ENCODE measurements at regions not wholly inside any gene's neighbourhood (a gene's known extent, or its start where the extent isn't known, plus 50 kb on each side); places are given as distances from the start of the nearest gene placed in this dataset.

- TF ChIP-seq USF1 (IDR thresholded peaks at IDR 0.05; ENCODE audit: borderline replicate concordance, low read depth) (no peak), FOXJ3 (CRISPR knock-in tag; IDR thresholded peaks at IDR 0.05) (no peak), SIN3A (IDR thresholded peaks at IDR 0.05; ENCODE audit: borderline replicate concordance, low read depth, low read length) (no peak), SMC3 (IDR thresholded peaks at IDR 0.05; ENCODE audit: low read depth, low read length) (no peak), RXRA (IDR thresholded peaks at IDR 0.05; ENCODE audit: borderline replicate concordance, low read depth) (no peak), MAX (IDR thresholded peaks at IDR 0.05; ENCODE audit: low read depth) (no peak), TEAD4 (IDR thresholded peaks at IDR 0.05; ENCODE audit: borderline replicate concordance, insufficient read depth) (no peak), EZH2phosphoT487 (IDR thresholded peaks at IDR 0.05; ENCODE audit: borderline replicate concordance, low read depth) (no peak), NRF1 (IDR thresholded peaks at IDR 0.05; ENCODE audit: low read depth, low read length) (no peak)
Measured at GRCh38 chr6:54017877-54018276, 93.4 kb upstream of the MLIP start (continued).

- POLR2A ChIA-PET = no interaction called here
- Histone ChIP-seq H3K4me3 (ENCODE audit: low read depth in 2 of 2, low read length in 1 of 2) (no peak overlapping the region), H3K9ac (no peak overlapping the region), H3K4me2 (no peak overlapping the region), H3K79me2 (ENCODE audit: insufficient read depth) (no peaks in the 10 kb centered on the region), H3K27ac (ENCODE audit: low read depth in 2 of 2, low read length in 1 of 2) (no peak overlapping the region), H3K9me2 (no peaks in the 10 kb centered on the region), H3K4me1 (ENCODE audit: control insufficient read depth in 1 of 2, insufficient read depth in 2 of 2, low read depth in 1 of 2, low read length in 1 of 2) (no peaks in the 10 kb centered on the region; a peak in 1 of 4 replicates), H3K36me3 (replicated peaks in 1 of 2; ENCODE audit: control insufficient read depth in 1 of 2, insufficient read depth in 2 of 2, low read length in 1 of 2) (no peaks in the 10 kb centered on the region), H2AFZ (ENCODE audit: low read depth) (no peak overlapping the region), H3F3A (replicated peaks; ENCODE audit: insufficient read depth) (no peaks in the 10 kb centered on the region), H3K9me3 (no peaks in the 10 kb centered on the region), H3K27me3 (ENCODE audit: insufficient read depth) (peaks cover 6% of the 10 kb centered on the region; the same call in 1 of the 2 replicates), H4K20me1 (ENCODE audit: insufficient read depth) (no peaks in the 10 kb centered on the region)
- no peak for DNase-seq
- TF ChIP-seq RXRA (IDR thresholded peaks at IDR 0.05; ENCODE audit: borderline replicate concordance, low read depth) (no peak), NRF1 (IDR thresholded peaks at IDR 0.05; ENCODE audit: low read depth, low read length) (no peak), RCOR1 (IDR thresholded peaks at IDR 0.05; ENCODE audit: low read length) (no peak), RAD21 (IDR thresholded peaks at IDR 0.05; ENCODE audit: low read length) (no peak), TAF1 (IDR thresholded peaks at IDR 0.05; ENCODE audit: borderline replicate concordance, low read depth, low read length) (no peak), JUND (IDR thresholded peaks at IDR 0.05) (no peak), GATA2 (CRISPR knock-in tag; IDR thresholded peaks at IDR 0.05) (no peak), GABPA (IDR thresholded peaks at IDR 0.05; ENCODE audit: low read depth) (no peak), IRF3 (IDR thresholded peaks at IDR 0.05; ENCODE audit: low read depth, low read length) (no peak), RFX5 (IDR thresholded peaks at IDR 0.05; ENCODE audit: low read length) (no peak), ELF1 (IDR thresholded peaks at IDR 0.05) (no peak), POLR2AphosphoS5 (IDR thresholded peaks at IDR 0.05; ENCODE audit: low read depth, low read length) (no peak)
- CTCF ChIA-PET = no interaction called here
- WGBS (ENCODE audit: low lambda C conversion rate) = 10% methylated on average over 5 of the region's 5 CpGs
Measured at GRCh38 chr6:54018722-54019121, 92.5 kb upstream of the MLIP start.
